NCI-H2029 (cell line): ENCODE measurements at regions not wholly inside any gene's neighbourhood (a gene's known extent, or its start where the extent isn't known, plus 50 kb on each side); places are given as distances from the start of the nearest gene placed in this dataset.
A peak's percentile ranks its signal among the peaks of the same experiment; 100 is the strongest.
"Not testable (repeated sequence)": the region's sequence is repeated elsewhere in the genome, so short reads cannot be mapped to it uniquely, and the experiment has no call there.

Experiments used
- DNase-seq: peaks from one replicate; lab custom pipeline; 2025; lab: John Stamatoyannopoulos, UW

GRCh38 chr15:59896663-59897074, 107.4 kb upstream of the FOXB1 start:
- no peak for DNase-seq

- DNase-seq: no peak
These were observed 109.3 kb upstream of the FOXB1 start for GRCh38 chr15:59894835-59895234.

GRCh38 chr15:59892985-59893384, 111.1 kb upstream of the FOXB1 start:
- no peak for DNase-seq

DNA sequence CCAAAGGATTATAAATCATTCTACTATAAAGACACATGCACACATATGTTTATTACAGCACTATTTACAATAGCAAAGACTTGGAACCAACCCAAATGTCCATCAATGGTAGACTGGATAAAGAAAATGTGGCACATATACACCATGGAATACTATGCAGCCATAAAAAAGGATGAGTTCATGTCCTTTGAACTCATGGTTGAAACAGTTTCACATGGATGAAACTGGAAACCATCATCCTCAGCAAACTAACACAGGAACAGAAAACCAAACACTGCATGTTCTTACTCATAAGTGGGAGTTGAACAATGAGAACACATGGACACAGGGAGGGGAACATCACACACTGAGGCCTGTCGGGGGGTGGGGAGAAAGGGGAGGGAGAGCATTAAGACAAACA, 116.2 kb upstream of the FOXB1 start:
- not testable (repeated sequence) for DNase-seq

DNA sequence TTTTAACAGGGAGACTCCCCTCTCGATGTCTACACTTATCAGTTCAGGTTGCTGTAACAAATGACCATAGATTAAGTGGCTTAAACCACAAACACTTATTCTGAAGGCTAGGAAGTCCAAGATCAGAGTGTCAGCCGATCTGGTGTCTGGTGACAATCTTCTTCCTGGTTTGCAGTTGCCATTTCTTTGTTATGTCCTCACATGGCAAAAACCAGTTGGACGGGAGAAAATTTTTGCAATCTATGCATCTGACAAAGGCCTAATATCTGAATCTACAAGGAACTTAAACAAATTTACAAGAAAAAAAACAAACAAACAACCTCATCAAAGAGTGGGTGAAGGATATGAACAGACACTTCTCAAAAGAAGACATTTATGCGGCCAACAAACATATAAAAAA, 116.9 kb upstream of the FOXB1 start:
- DNase-seq: no peak

GRCh38 chr15:59886441-59886840, 117.7 kb upstream of the FOXB1 start:
- no peak for DNase-seq

GRCh38 chr15:59885832-59886231, 118.3 kb upstream of the FOXB1 start:
- DNase-seq: no peak

GRCh38 chr15:59879506-59880265, 124.4 kb upstream of the FOXB1 start:
- DNase-seq: no peak

DNA sequence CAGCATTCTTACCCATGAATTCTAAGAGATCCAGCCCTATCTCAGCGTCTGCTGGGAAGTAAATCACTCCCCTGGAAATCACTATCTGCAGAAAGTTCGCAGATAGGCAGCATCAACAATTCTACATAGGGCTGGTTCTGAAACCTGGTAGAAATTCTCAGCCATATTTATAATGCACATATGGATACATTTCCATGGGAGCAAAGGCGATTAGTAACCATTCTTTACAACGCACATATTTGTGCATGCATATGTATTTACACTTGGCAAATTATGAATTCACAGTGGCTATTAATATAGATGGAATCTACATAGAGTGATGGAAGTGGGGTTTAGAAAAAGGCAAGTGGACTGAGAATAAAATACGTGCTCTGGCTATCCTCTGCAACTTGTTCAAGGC, 128.0 kb upstream of the FOXB1 start:
- DNase-seq: no peak

DNA sequence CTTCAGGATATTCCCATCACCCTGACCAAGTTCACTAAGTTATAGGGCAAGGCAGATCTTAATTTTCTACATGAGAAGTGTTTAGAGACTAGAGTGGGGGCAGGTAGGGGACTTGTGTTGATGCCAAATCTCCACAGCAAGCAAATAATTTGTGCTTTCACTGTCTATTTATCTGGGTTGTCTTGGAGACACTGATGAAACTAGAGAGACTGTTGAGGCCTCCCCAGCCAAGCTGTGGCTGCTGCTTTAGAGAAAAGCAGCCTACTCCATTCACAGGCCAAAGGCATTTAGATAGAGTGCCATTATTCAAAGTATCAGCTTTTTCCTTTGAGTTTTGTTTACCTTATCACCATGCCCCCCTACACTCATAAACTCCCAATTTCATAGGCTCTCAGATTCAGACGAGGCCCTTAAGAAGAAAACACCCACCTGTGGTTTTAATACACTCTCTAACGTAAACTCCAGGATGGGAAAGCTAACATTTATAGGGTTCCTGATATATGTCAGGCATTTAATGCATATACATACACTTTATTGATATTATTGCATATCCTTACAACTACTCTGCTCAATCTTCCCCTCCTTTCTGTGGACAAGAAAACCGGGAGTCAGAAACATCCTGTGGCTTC, 130.4 kb upstream of the FOXB1 start:
- DNase-seq: no peak

DNA sequence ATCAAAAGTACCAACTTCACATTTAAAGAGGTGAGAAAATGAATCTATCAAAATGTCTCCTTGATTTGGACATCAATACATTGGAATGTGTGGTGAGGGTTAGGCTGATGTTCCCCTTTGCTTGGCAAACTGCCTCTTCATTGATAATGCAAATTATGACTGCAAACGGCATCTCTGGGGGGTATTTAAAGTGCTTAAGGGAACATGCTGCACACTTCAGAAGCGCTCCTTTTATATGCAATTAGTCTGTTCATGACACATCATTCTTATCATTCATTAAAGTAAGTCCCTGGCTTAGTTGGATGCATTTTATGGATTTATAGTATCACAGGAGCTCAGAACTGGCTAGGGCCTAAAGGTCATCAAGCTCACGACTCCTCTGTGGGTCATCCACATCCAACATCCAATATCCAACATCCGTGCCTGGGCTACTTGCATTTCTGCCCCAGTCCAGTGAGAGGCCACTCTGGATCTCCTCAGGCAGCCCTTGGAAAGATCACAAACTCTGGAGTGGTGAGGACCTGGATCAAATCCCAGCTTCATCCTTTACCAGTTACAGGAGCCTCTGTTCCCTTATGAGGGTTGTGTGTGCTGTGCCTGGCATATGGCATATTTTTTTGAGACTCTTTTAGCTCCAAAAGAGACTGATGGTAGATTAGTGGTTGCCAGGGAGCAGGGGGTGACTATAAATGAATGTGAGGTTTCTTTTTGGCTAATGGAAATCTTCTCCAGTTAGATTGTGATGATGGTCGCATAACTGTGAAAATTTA, 136.8 kb upstream of the FOXB1 start:
- DNase-seq: no peak

- no peak for DNase-seq
These were observed 137.5 kb upstream of the FOXB1 start for GRCh38 chr15:59866642-59867041.

GRCh38 chr15:59862191-59863155, 141.6 kb upstream of the FOXB1 start:
- DNase-seq: no peak

DNA sequence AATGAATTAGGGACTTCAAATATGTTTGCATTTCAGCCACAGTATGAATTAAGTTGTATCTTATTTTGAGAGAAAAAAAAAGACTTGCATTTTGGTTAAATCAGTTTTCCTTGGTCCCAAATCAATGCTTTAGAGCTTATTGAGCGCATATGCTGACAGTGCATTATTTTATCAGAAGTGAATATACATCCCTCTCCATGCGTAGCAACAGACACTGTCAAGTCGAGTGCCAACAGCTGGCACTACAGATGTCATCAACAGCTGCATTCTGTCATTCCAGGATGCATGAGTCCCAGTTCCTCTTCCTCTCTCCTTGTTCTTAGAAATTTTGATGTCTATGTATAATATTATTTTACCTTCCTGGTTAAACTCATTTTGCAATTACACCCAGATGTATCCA, 156.1 kb upstream of the FOXB1 start:
- DNase-seq: no peak

DNA sequence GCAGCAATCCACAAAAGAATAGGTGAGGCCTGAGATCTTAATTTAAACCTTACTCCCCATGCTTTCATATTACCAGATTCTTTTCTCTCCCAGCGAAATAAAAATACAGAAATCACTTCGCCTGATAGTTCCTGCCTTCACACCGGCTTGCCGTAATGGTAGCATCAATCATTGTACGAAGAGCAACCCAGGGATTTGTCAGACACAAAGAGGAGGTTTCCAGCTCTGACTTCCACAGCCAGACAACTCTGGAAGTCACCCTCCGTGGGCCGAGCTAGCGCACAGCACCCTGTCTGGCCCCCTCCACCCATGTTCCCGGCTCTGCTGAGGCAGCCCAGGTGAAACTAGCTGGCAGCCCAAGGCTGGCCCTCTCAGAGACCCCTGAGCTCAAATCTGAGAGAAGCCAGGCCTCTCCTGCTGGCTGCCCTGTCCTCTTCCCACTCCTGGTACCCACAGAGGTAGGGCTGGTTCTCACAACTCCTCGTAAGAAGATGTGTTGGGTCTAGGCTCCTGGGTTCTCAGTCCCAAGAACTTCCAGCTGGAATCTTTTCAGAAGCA, 156.9 kb upstream of the BNIP2 start:
- no peak for DNase-seq

- DNase-seq: no peak
These were observed 154.5 kb upstream of the BNIP2 start for GRCh38 chr15:59843609-59844008.

- DNase-seq: peak; percentile 11
These were observed 151.9 kb upstream of the BNIP2 start for GRCh38 chr15:59841036-59841435.

- DNase-seq: no peak
These were observed 150.8 kb upstream of the BNIP2 start for GRCh38 chr15:59839906-59840305.

DNA sequence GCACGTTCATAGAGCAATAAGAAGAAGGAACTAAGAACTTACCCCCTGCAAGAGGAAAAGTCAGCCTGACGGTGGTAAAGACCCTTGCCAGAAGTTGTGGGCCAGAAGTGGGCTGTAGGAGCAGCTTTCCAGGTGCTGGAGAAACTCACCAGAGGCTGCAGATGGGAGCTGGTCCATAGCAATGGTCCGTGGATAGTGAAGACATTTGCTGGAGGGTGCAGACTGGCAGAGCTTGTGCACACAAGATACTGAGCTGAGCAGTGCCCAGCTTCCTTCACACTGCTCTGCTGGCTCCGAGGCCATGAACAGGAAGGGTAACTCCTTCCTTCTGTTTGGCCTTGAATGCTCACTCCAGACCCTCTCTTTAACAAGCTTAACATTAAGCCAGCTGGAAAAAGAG, 149.8 kb upstream of the BNIP2 start:
- no peak for DNase-seq

- DNase-seq: no peak
These were observed 146.7 kb upstream of the BNIP2 start for GRCh38 chr15:59835776-59836175.

GRCh38 chr15:59834528-59834927, 145.4 kb upstream of the BNIP2 start:
- DNase-seq: no peak

- peak; percentile 5 for DNase-seq
These were observed 144.2 kb upstream of the BNIP2 start for GRCh38 chr15:59833366-59833765.
